ENCODE measurements at regions not wholly inside any gene's neighbourhood (a gene's known extent, or its start where the extent isn't known, plus 50 kb on each side); places are given as distances from the start of the nearest gene placed in this dataset.

DNA sequence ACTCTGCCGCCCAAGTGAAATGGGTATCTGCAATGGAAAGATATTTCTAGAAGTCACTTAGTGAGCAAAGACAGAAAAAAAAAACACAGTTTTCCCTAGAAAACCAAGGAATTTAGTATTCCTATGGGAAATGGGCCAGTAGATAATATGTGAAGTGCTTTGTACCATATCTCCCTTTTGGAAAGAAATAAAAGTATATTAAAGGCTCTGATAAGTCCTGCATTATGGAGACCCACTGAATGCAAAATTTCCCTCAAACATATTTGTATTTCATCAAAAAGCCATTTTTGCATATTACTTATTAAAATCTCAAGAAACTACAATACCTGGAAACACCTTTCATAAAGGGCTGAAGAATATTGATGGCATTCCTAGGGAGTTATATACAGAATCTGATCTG, 51.6 kb upstream of the DYNLRB2 start:
- 89 to 90% methylated on average over 1 of the region's 1 CpG for WGBS, 2 donors
- TF ChIP-seq CTCF (IDR thresholded peaks at IDR 0.05) (no peak), POLR2A (IDR thresholded peaks at IDR 0.05) (no peak)
- intact Hi-C loops (cut with DNase I; ENCODE audit: low total_unique reads) = no loop called here
- H3K4me3 ChIP-seq (ENCODE audit: low read depth, poor library complexity, severe bottlenecking) = no peak overlapping the region
- DNase-seq (ENCODE audit: low spot score in 2 of 2) = no peak

DNA sequence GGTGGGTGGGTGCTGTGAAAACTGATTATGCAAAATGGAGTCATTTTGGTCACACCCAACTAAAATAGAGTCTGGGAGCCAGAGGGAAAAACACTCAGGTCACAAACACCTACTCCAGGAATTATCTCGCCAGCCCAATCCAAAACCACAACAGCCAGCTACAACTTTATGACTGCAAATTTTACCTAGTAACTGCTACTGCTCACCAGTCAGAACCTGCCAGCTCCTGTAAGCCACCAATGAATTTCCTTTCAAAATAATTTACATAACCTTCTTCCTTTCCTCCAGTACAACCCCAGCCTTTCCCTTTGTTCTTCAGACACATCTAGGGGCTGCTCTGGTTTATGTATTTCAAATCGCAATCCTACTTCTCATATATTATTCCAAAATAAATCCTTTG, 52.6 kb upstream of the DYNLRB2 start:
- WGBS, 2 donors = 50 to 80% methylated on average over 2 of the region's 2 CpGs
- TF ChIP-seq CTCF (IDR thresholded peaks at IDR 0.05) = no peak
- no peak for TF ChIP-seq POLR2A (IDR thresholded peaks at IDR 0.05)

DNA sequence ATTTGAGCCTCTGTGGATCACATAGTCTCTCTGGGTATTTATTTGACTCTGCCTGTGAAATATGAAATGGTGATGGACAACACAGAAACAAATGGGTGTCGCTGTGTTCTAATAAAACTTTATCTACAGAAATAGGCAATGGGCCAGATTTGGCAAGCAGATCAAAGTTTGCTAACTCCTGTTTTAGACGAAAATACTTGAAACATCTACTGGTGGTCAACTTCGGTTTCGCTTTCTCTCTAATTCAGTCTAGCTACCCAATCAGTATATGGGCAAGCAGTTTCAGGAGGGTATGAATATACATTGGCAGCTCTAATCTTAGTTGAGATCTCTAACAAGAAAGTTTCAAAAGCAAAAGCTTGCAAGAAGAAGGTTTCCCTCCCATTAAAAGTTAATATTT, 60.1 kb upstream of the DYNLRB2 start:
- intact Hi-C loops (cut with DNase I; ENCODE audit: low total_unique reads) = no loop called here
- no peak for DNase-seq (ENCODE audit: low spot score in 2 of 2)
- TF ChIP-seq POLR2A (IDR thresholded peaks at IDR 0.05) = no peak
- no peak for TF ChIP-seq CTCF (IDR thresholded peaks at IDR 0.05)
- no peak overlapping the region for H3K4me3 ChIP-seq (ENCODE audit: low read depth, poor library complexity, severe bottlenecking)
- WGBS, 2 donors = 86 to 90% methylated on average over 4 of the region's 4 CpGs

More for the DNA sequence above, 52.6 kb upstream of the DYNLRB2 start:
- no peak overlapping the region for H3K4me3 ChIP-seq (ENCODE audit: low read depth, poor library complexity, severe bottlenecking)
- intact Hi-C loops (cut with DNase I; ENCODE audit: low total_unique reads) = no loop called here
- DNase-seq (ENCODE audit: low spot score in 2 of 2) = no peak

DNA sequence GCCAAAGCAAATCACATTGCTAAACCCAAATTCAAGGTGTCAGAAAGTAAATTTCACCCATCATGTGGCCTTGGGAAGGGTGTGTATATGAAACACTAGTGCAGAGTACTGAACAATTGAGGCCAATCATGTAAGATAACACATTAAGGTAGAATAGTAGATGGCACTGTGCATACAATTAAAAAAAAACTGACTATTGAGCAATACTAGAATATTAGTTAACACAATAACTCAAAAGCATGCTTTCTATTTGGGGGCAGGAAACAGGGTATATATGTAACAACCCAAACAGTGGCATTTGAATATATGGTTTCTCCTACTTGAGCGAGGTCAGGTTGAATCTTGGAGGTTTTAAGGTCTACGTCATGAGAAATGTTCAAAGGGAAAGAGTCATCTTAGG, 63.0 kb upstream of the DYNLRB2 start:
- 93 to 97% methylated on average over 2 of the region's 2 CpGs for WGBS, 2 donors
- H3K4me3 ChIP-seq (ENCODE audit: low read depth, poor library complexity, severe bottlenecking) = no peak overlapping the region
- no peak for TF ChIP-seq CTCF (IDR thresholded peaks at IDR 0.05)
- no peak for TF ChIP-seq POLR2A (IDR thresholded peaks at IDR 0.05)
- intact Hi-C loops (cut with DNase I; ENCODE audit: low total_unique reads) = no loop called here
- DNase-seq (ENCODE audit: low spot score in 2 of 2) = no peak

- intact Hi-C loops (cut with DNase I; ENCODE audit: low total_unique reads) = no loop called here
- no peak for DNase-seq (ENCODE audit: low spot score in 2 of 2)
- no peak overlapping the region for H3K4me3 ChIP-seq (ENCODE audit: low read depth, poor library complexity, severe bottlenecking)
- WGBS, 2 donors = 82 to 88% methylated on average over 8 of the region's 8 CpGs
- no peak for TF ChIP-seq CTCF (IDR thresholded peaks at IDR 0.05)
- no peak for TF ChIP-seq POLR2A (IDR thresholded peaks at IDR 0.05)
Measured at GRCh38 chr16:80468029-80468428, 72.8 kb upstream of the DYNLRB2 start.

Measured in lower leg skin (tissue), 4 donors.